Kidney (tissue), 13 donors: ENCODE measurements at regions not wholly inside any gene's neighbourhood (a gene's known extent, or its start where the extent isn't known, plus 50 kb on each side); places are given as distances from the start of the nearest gene placed in this dataset.
"Not testable (repeated sequence)": the region's sequence is repeated elsewhere in the genome, so short reads cannot be mapped to it uniquely, and the experiment has no call there.

Experiments
- DNase-seq, 5 donors: peaks; one replicate each; pipeline ENCODE4 v3.0.0-alpha.2; 2013 to 2020
- FAIRE-seq: peaks from 2 replicates; lab custom pipeline; 2012; peaks lifted over from hg19 to GRCh38; lab: Jason Lieb, UNC
- H3K27ac ChIP-seq, 2 donors: one replicate each; pipeline ENCODE4 v1.7.0; 2013; ENCODE audit warnings: low read depth in 2 of 2, low read length in 2 of 2, inconsistent platforms in 1 of 2
- H3K27me3 ChIP-seq: one replicate; pipeline ENCODE4 v1.7.1; 2013; ENCODE audit warnings: low read length, inconsistent platforms; ENCODE audit not compliant: control insufficient read depth, insufficient read depth
- H3K36me3 ChIP-seq, 3 donors: one replicate each; pipeline versions ENCODE4 v1.7.0 to v1.7.1; 2013; ENCODE audit warnings: low read length in 3 of 3, control low read depth in 1 of 3, inconsistent platforms in 1 of 3; ENCODE audit not compliant: insufficient read depth in 3 of 3, control insufficient read depth in 2 of 3
- H3K4me1 ChIP-seq, 3 donors: one replicate each; pipeline versions ENCODE4 v1.7.0 to v1.7.1; 2013; ENCODE audit warnings: low read length in 3 of 3, inconsistent platforms in 1 of 3, low read depth in 1 of 3; ENCODE audit not compliant: control insufficient read depth in 2 of 3, insufficient read depth in 2 of 3
- H3K4me3 ChIP-seq, 3 donors: one replicate each; pipeline versions ENCODE4 v1.7.0 to v1.8.1; 2013; ENCODE audit warnings: low read length in 3 of 3, control low read depth in 1 of 3, inconsistent platforms in 1 of 3
- H3K9ac ChIP-seq, 3 donors: one replicate each; pipeline versions ENCODE4 v1.7.0 to v1.7.1; 2013; ENCODE audit warnings: low read length in 3 of 3, control low read depth in 1 of 3, inconsistent platforms in 1 of 3
- H3K9me3 ChIP-seq, 3 donors: one replicate each; pipeline versions ENCODE4 v1.7.0 to v1.7.1; 2013; ENCODE audit warnings: low read length in 3 of 3, control low read depth in 1 of 3, inconsistent platforms in 1 of 3; ENCODE audit not compliant: control insufficient read depth in 2 of 3, insufficient read depth in 1 of 3
- intact Hi-C: fragments of 100-400 bp; cut with DNase I; formaldehyde crosslinking; loops from one replicate; pipeline ENCODE4 v1.11.1; 2022
- TF ChIP-seq, protein P1 (sequence below): IDR thresholded peaks from 3 replicates; pipeline ENCODE4 v1.5.1; 2012; ENCODE audit warnings: mild to moderate bottlenecking, moderate library complexity, borderline replicate concordance; ENCODE audit not compliant: insufficient read depth; ENCODE audit errors: extremely low read depth
- donor health status: control.
- donor health status: control.
- donor health status: control.
- donor health status: control.
- donor health status: control.
- donor health status: DM: yes; HTN: yes; CAD: no.
- donor health status: Normal renal cell carcinoma (clear cell type).

DNA sequence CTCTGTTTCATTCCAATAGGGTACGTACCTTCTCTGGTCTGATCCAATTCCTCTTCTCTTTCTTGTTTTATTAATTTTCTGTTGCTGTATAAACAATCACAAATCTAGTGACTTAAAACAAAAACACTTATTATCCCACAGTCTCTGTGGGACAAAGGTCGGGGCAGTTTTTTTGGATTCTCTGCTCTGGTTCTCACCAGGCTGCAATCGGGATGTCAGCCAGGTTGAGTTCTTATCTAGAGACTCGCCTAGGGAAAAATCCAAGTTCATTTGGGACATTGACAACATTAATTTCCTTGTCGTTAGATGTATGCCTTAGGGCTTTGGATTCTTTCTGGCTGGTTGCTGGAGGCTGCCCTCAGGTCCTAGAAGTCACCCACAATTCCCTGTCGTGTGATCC lies 430.5 kb upstream of the RORB start:
- TF ChIP-seq, protein P1, sequence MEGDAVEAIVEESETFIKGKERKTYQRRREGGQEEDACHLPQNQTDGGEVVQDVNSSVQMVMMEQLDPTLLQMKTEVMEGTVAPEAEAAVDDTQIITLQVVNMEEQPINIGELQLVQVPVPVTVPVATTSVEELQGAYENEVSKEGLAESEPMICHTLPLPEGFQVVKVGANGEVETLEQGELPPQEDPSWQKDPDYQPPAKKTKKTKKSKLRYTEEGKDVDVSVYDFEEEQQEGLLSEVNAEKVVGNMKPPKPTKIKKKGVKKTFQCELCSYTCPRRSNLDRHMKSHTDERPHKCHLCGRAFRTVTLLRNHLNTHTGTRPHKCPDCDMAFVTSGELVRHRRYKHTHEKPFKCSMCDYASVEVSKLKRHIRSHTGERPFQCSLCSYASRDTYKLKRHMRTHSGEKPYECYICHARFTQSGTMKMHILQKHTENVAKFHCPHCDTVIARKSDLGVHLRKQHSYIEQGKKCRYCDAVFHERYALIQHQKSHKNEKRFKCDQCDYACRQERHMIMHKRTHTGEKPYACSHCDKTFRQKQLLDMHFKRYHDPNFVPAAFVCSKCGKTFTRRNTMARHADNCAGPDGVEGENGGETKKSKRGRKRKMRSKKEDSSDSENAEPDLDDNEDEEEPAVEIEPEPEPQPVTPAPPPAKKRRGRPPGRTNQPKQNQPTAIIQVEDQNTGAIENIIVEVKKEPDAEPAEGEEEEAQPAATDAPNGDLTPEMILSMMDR: no peak
- Histone ChIP-seq H3K27me3 (no peaks in the 10 kb centered on the region), H3K9me3 (no peaks in the 10 kb centered on the region), H3K36me3 (no peaks in the 10 kb centered on the region), H3K4me1 (no peaks in the 10 kb centered on the region), H3K27ac (no peak overlapping the region), H3K4me3 (no peak overlapping the region), H3K9ac (no peak overlapping the region)
- DNase-seq: no peak
- intact Hi-C loops: no loop called here
- no peak for FAIRE-seq

DNA sequence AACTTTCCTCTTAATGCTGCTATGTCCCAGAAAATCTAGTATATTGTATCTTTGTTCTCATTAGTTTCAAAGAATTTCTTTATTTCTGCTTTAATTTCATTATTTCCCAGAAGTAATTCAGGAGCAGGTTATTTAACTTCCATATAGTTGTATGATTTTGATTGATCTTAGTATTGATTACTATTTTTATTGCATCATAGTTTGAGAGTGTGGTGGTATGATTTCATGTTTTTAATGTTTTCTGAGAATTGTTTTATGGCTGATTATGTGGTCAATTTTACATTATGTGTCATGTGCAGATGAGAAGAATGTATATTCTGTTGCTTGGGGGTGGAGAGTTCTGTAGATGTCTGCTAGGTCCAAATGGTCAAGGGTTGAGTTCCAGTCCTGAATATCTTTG lies 425.6 kb upstream of the RORB start:
- Histone ChIP-seq H3K9me3 (peaks cover 0 to 4% (median 0%) of the 10 kb centered on the region in 3 donors), H3K4me1 (no peaks in the 10 kb centered on the region), H3K9ac (no peak overlapping the region), H3K27me3 (no peaks in the 10 kb centered on the region), H3K4me3 (no peak overlapping the region), H3K36me3 (no peaks in the 10 kb centered on the region), H3K27ac (no peak overlapping the region)
- TF ChIP-seq, protein P1: no peak
- intact Hi-C loops: no loop called here
- FAIRE-seq (no peak), DNase-seq (no peak)

DNA sequence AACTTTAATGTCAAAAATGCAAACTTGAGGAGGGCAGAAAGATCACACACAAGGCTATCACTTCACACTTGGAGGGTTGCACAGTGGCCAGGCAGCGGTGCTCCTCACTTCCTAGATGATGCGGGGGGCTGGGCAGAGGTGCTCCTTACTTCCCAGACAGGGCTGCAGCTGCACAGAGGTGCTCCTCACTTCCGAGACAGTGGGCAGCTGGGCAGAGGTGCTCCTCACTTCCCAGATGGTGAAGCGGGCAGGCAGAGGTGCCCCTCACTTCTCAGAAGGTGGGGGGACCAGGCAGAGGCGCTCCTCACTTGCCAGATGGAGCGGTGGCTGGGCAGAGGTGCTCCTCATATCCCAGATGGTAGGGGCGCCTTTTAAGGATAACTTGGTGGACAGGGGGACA lies 423.2 kb upstream of the RORB start:
- no peak overlapping the region for H3K9ac ChIP-seq
- peaks cover 0 to 9% (median 0%) of the 10 kb centered on the region in 3 donors for H3K9me3 ChIP-seq
- no peak for FAIRE-seq
- no peaks in the 10 kb centered on the region for H3K4me1 ChIP-seq
- TF ChIP-seq, protein P1: no peak
- DNase-seq: no peak
- intact Hi-C loops: no loop called here
- H3K27me3 ChIP-seq: no peaks in the 10 kb centered on the region
- no peak overlapping the region for H3K27ac ChIP-seq
- no peak overlapping the region for H3K4me3 ChIP-seq
- H3K36me3 ChIP-seq: no peaks in the 10 kb centered on the region

DNA sequence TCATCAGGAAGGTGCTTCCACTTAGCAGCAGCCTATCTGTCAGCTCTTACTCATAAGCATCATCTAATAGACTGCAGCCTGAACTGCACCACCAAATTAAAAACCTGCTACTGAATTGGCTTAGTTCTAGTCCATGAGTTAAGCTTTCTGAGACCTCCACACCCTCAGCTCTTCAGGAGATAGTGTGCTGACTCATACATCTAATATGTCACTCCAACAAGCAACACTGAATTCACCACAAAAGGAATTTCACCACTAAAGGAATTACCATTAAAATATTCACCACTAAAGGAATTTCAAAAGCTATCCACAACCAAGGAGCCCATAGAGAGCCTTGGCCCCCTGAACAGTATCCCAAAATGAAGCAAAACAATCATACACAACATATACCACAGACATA lies 418.5 kb upstream of the RORB start:
- Histone ChIP-seq H3K36me3 (no peaks in the 10 kb centered on the region), H3K27me3 (no peaks in the 10 kb centered on the region), H3K9me3 (peaks cover 0 to 7% (median 0%) of the 10 kb centered on the region in 3 donors), H3K4me3 (no peak overlapping the region), H3K27ac (no peak overlapping the region), H3K4me1 (no peaks in the 10 kb centered on the region), H3K9ac (no peak overlapping the region)
- FAIRE-seq (no peak), DNase-seq (no peak)
- TF ChIP-seq, protein P1: no peak
- intact Hi-C loops: no loop called here

DNA sequence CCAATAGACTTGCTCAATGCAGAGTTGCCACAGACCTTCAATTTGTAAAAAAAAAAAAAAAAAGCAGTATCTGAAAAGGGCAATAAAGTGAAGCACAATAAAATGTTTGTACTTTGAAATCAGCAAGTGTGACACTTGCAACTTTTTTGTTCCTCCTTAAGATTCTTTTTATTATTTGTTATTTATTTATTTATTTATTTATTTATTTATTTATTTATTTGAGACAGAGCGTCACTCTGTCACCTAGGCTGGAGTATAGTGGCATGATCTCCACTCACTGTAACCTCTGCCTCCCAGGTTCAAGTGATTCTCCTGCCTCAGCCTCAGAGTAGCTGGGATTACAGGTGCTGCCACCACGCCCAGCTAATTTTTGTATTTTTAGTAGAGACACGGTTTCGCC lies 416.5 kb upstream of the RORB start:
- FAIRE-seq, H3K36me3 ChIP-seq, H3K9ac ChIP-seq, H3K27ac ChIP-seq, H3K9me3 ChIP-seq, H3K27me3 ChIP-seq, intact Hi-C loops, DNase-seq, H3K4me1 ChIP-seq, H3K4me3 ChIP-seq: not testable (repeated sequence)
